HG02981 (cell line): ENCODE measurements at regions not wholly inside any gene's neighbourhood (a gene's known extent, or its start where the extent isn't known, plus 50 kb on each side); places are given as distances from the start of the nearest gene placed in this dataset.
"Not testable (repeated sequence)": the region's sequence is repeated elsewhere in the genome, so short reads cannot be mapped to it uniquely, and the experiment has no call there.

Experiments
- ATAC-seq: cut with Tn5 transposase; IDR thresholded peaks from one replicate; pipeline ENCODE4 v1.9.1; 2021; ENCODE audit warnings: mild to moderate bottlenecking, moderate library complexity; ENCODE audit not compliant: unreplicated experiment

DNA sequence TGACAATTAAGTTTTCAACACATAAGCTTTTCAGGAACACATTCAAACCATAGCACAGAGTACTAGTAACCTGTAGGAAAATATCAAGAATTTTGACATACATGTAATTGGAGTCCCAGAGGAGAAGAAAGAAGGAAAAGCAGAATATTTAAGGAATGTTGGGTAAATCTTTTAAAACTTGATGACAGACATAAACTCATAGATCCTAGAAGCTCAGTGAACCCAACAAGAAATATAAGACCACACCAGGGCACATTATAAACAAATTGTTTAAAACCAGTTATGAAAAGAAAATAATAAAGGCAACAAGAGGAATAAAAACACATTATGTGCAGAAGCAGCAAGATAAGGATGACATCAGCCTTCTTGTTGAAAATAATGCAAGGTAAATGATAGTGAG, 151.5 kb upstream of the ATXN1 start:
- ATAC-seq: no peak

- no peak for ATAC-seq
Measured at GRCh38 chr6:16911088-16911487, 149.8 kb upstream of the ATXN1 start.

DNA sequence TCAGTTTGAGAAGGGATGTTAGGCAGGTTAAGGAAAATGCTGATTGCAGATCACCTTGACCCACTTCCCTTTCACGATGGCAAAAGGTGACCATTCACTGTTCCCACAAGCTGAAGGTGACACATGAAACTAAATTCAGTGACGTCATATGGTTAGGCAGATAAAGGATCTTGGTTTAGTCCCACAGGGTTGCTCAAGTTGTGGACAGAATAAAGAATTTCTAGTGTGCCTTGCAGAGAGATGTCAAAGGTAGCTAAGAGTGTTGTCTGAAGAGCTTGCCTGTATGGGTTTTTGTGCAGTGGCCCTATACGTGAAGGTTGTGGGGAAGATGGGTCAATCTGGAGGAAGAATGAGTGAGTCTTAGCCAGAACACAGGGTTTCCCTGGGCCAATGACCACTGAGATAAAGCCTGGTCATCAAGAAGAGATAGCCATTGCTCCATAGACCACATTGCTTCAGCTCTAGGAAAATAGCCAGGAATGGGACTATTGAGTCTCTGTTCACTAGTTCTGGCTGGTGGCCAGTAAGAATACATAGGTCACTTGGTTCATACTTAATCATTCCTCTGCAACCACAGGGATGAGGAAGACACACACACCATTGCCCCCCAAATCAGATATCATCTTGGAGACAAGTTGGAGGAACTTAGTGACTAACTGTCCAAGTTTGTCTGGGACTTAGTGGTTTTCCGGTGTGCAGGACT, 148.5 kb upstream of the ATXN1 start:
- ATAC-seq: no peak

- ATAC-seq: no peak
Measured at GRCh38 chr6:16907991-16908390, 146.7 kb upstream of the ATXN1 start.

DNA sequence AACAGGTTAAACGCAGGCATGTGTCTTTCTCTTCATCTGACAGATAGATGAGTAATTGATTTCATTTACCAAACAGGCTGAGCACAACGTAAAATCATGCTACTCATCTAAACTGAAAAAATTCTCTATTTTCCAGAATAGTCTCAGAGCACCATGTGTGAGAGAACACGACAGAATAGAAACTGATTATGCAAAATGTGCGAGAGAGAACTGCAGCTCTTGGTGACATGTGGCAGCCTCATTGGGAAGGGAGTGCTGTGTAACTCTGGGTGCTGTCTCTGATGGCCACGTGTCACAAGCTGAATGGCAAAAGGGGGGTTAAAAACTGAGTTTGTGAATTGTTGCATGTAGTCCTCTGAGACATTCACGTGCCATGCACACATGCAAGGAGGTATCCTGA, 143.7 kb upstream of the ATXN1 start:
- no peak for ATAC-seq

DNA sequence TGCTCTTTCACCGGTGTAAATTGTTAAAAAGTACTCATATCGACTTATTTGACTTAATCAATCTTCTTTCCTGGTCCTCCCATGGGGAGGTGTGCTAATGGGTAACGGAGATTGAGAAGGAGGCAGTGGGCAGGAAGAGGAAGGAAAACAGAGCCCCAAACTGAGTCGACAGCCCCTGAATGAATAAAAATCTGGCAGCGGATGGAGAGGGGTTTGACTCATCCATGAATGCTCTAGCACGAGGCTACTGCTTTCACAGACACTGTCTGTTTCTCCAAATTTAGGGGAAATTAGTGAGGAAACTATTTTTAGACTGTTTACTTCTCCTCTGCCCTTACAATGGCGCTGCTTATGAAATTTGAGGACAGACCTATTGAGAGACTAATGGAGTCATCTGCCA, 142.2 kb upstream of the ATXN1 start:
- no peak for ATAC-seq

GRCh38 chr6:16902502-16902901, 141.2 kb upstream of the ATXN1 start:
- no peak for ATAC-seq

- no peak for ATAC-seq
Measured at GRCh38 chr6:16901782-16902181, 140.5 kb upstream of the ATXN1 start.

DNA sequence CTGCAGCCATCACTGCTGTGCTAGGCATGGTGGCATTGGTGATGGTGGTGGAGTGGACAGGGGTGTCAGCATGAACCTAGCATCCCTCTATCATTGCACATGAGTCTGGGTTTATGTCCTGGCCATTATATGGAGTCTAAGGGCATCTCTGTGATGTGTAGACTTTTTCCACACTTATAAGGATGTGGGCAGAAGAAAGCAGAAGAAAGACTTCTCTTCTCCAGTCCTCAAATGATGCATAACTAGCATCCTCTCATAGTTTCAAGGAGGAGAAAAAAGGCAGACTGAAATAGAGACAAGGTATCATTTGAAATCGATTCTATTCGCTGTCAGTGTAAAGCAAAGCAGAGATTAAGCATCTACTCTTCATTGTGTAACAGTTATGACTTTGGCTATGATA, 140.0 kb upstream of the ATXN1 start:
- ATAC-seq: no peak

DNA sequence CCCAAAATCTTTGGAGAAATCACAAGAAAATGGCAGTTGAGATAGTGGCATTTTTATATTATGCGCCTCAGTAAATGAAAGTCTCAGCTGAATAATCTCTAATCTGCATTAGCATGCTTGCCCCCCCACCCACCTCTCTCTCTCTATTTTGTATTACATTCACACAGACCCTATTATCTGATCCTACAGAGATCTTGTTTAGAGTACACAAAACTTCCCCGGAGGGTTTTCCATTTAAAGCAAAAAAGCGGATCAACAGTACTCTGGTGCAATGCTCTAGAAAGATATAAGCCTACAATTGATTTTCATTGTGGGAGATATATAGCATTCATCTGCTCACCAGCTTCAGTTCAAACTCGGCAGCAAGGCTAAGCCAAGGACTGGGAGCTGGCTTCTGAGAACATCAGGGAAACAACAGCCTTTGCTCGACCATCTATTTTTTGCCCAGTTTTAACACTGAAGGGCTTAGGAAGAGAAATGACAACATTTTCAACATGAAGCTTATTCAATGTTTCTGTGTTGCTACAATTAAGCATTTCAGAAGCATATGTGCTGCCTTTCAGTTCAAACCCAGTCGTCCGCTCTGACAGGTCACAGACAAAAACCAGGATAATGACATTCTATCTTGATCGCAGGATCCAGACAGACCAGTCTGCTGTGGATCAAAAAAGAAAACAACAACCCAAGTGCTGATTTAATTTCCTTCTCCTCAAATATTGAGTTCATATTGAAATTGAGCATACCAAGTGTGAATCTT, 137.6 kb upstream of the ATXN1 start:
- no peak for ATAC-seq

DNA sequence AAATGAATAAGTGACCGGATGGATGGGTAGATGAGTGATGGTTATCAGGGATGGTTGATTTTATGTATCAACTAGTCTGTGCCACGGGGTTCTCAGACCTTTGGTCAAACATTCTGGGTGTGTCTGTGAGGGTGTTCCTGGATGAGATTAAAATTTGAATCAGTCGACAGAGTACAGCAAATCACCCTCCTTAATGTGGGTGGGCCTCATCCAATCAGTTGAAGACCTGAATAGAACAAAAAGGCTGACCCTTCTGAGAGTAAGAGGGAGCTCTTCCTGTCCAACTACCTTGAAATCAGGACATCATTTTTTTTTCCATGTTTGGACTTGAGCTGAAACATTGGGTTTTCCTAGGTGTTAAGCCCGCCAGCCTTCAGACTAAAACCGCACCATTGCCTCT, 136.4 kb upstream of the ATXN1 start:
- ATAC-seq: no peak

DNA sequence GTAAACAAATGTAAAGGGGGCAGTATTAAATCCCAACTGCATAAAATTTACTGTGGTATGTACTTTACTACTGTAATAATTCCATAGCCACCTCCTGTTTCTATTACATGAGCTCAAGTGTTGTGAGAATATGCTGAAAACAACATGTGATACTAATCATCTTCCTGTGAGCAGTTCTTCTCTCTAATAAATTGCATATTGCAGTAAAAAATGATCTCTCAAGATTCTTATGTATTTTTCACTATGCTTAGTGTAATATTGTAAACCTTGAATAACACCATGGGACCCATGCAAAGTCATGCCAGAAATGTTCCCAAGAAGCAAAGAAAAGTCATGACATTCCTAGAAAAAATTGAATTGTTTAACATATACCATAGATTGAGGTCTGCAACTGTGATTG, 133.0 kb upstream of the ATXN1 start:
- ATAC-seq: no peak

DNA sequence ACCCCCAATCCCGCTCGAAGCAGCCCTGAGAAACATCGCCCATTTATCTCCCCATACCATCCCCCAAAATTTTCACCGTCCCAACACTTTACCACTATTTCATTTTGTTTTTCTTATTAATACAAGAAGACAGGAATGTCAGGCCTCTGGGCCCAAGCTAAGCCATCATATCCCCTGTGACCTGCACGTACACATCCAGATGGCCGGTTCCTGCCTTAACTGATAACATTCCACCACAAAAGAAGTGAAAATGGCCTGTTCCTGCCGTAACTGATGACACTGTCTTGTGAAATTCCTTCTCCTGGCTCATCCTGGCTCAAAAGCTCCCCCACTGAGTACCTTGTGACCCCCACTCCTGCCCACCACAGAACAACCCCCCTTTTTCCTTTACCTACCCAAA, 129.8 kb upstream of the ATXN1 start:
- ATAC-seq: not testable (repeated sequence)

- no peak for ATAC-seq
Measured at GRCh38 chr6:16885411-16886160, 124.3 kb upstream of the ATXN1 start.

GRCh38 chr6:16884526-16884925, 123.3 kb upstream of the ATXN1 start:
- no peak for ATAC-seq

GRCh38 chr6:16883414-16883813, 122.2 kb upstream of the ATXN1 start:
- ATAC-seq: no peak

DNA sequence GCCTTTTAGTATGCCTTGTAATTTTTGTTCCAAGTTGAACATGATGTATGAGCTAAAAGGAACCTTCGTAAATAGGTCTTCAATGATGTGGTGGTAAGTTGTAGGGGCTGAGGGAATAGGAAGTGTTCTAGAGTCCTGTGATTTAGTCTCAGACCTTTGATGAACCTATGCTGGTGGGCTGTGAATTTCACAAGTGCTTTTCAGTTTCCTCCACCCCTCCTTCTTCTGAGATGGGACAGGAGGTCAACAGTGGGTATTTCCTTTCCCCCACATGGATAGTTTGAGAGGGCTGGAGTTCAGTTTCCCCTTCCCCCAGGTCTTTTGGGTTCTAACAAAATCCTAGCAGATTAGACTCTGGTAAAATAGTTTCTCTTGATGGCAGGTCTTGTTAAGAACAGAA, 121.0 kb upstream of the ATXN1 start:
- ATAC-seq: no peak

DNA sequence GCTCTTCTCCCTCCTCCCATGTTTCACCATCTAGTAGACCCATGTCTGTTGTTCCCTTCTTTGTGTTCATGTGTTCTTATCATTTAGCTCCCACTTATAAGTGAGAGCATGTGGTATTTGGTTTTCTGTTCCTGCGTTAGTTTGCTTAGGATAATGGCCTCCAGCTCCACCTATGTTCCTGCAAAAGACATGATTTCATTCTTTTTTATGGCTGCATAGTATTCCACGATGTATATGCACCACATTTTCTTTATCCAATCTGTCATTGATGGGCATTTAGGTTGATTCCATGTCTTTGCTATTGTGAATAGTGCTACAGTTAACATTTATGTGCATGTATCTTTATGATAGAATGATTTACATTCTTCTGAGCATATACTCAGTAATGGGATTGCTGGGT, 115.6 kb upstream of the ATXN1 start:
- not testable (repeated sequence) for ATAC-seq

GRCh38 chr6:16876201-16876600, 114.9 kb upstream of the ATXN1 start:
- ATAC-seq: no peak

DNA sequence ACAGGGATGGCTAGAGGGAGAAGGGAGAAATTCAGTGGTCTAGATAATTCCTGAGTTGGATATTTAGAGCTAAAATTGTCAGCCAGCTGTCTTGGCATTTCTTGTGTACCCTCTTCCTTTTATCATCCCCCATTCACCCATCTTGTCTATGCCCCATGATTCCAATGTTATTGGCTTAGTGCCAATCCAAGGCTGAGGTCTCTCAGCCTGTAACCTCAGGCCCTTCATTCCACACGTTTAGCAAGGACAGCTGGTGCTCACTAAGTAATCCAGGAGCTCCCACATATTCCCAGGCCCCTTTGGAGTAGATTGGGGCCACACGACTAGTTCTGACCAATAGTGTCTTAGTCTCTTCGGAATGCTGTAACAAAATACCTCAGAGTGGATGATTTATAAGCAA, 112.4 kb upstream of the ATXN1 start:
- ATAC-seq: no peak

DNA sequence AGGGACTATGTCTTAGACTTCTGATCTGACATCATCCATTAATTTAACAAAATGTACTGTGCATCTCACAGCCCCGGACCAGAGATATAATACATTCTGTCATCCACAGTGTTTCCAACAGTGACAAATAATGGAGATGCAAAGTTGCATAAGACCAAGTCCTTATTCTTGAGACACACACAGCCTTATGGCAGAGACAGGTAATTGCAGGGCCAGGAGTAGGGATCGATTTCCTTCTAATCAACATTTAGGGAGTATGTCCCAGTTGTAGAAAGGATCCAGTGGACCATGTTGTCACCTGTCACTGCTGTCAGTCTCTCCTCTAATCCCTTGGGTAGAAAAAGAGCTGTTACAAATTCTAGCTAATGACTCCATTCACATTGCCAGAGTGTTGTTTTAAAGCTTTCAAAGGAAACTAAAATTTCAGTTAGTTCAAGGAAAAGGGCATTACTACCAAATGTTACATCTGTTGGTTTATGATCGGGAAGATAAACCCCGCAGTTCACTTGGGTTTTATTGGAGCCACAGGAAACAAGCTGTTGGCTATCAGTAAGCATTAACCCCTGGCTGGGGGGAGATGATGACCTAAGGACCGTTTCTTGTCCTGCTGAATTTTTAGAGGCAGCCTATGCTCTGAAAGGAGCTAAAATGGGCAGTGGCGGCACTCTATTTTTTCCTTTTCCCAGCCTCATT, 111.4 kb upstream of the ATXN1 start:
- ATAC-seq: no peak
